OCI-LY3 (cell line): ENCODE measurements at regions not wholly inside any gene's neighbourhood (a gene's known extent, or its start where the extent isn't known, plus 50 kb on each side); places are given as distances from the start of the nearest gene placed in this dataset.

ENCODE experiments used
- CTCF ChIP-seq: fragments of 200-600, 300-600 bp; sonication (generic); IDR thresholded peaks from 2 replicates; pipeline ENCODE4 v1.5.1; 2014; ENCODE audit warnings: antibody characterized with exemption, low read length, low read depth
- EZH2phosphoT487 ChIP-seq: fragments of 200-600 bp; shearing (Covaris generic); IDR thresholded peaks from 2 replicates; pipeline ENCODE4 v1.6.1; 2018; ENCODE audit warnings: antibody characterized with exemption, mixed run types, low read depth

GRCh38 chr10:4119107-4119506 is 334.1 kb upstream of the KLF6 start:
- TF ChIP-seq CTCF (no peak), EZH2phosphoT487 (no peak)
